PC-9 (cell line): ENCODE measurements at regions not wholly inside any gene's neighbourhood (a gene's known extent, or its start where the extent isn't known, plus 50 kb on each side); places are given as distances from the start of the nearest gene placed in this dataset.

Experiments used
- EZH2 ChIP-seq: fragments of 200-600 bp; sonication (generic); IDR thresholded peaks from 2 replicates; pipeline ENCODE4 v1.8.0; 2017; ENCODE audit warnings: antibody characterized with exemption, low read depth
- TF ChIP-seq, protein P1 (sequence below): fragments of 200-600 bp; sonication (generic); conservative IDR thresholded peaks from 2 replicates; pipeline ENCODE4 v1.6.1; 2017; ENCODE audit warnings: mixed run types, antibody characterized with exemption, mild to moderate bottlenecking, moderate library complexity

DNA sequence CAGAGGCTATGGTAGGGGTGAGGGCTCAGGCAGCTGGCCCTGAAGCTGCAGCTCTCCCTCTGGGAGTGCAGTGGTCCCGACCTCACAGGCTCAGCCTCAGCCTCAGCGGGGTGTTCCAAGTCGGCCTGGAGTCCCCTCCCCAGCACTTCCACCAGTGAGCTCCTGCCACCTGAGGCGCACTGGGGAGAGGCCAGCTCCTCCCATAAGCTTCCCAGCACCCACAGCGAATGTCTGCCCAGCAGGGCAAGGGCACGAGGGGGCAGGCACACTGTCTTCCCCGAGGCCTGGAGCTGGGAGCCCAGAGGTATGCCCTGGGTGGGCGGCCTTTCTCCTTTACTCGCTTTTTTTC lies 53.2 kb upstream of the SLCO4A1 start:
- TF ChIP-seq, protein P1, sequence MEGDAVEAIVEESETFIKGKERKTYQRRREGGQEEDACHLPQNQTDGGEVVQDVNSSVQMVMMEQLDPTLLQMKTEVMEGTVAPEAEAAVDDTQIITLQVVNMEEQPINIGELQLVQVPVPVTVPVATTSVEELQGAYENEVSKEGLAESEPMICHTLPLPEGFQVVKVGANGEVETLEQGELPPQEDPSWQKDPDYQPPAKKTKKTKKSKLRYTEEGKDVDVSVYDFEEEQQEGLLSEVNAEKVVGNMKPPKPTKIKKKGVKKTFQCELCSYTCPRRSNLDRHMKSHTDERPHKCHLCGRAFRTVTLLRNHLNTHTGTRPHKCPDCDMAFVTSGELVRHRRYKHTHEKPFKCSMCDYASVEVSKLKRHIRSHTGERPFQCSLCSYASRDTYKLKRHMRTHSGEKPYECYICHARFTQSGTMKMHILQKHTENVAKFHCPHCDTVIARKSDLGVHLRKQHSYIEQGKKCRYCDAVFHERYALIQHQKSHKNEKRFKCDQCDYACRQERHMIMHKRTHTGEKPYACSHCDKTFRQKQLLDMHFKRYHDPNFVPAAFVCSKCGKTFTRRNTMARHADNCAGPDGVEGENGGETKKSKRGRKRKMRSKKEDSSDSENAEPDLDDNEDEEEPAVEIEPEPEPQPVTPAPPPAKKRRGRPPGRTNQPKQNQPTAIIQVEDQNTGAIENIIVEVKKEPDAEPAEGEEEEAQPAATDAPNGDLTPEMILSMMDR: no peak
- no peak for TF ChIP-seq EZH2
